ENCODE measurements at regions not wholly inside any gene's neighbourhood (a gene's known extent, or its start where the extent isn't known, plus 50 kb on each side); places are given as distances from the start of the nearest gene placed in this dataset.

DNA sequence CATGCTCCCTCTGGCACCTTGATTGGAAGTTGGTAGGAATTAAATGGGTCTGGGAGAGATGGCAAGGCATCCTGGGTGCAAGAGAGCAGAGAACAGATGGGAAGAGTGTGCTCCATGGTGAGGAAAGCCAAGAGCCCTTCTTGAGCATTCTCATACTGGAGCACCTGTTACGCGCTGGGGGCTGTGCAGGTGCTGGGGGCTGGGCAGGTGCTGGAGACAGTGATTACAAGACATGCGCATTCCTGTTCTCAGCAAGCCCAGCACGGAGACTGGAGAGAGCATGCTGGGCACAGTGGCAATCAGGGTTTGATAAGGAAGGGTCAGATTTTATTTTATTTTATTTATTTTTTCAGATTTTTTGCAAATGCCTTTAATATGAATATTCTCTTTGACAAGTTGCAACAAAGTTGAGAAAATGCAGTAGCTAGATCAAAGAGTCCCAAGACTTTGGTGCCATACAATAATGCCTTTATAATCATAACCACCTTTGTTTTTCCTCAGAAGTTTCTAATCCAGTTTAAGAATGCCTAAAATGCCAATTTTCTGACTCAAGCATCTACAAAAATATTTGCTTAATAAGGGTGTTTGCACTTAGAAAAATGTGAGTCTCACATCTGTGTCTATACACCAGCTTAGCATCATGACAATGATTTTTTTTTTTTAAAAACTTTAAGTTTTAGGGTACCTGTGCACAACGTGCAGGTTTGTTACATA, 193.3 kb downstream of the RNF152 start:
- ATAC-seq (no peak), DNase-seq (ENCODE audit: low spot score in 2 of 2) (no peak)
- no peaks in the 10 kb centered on the region for H3K9me3 Mint-ChIP-seq
- H3K36me3 Mint-ChIP-seq = no peaks in the 10 kb centered on the region
- peak overlapping the region in 1 of 2 donors; percentile 32 for H3K27ac Mint-ChIP-seq

- DNase-seq (ENCODE audit: low spot score in 2 of 2) = no peak
- ATAC-seq = no peak
- H3K9me3 Mint-ChIP-seq = no peaks in the 10 kb centered on the region
- no peaks in the 10 kb centered on the region for H3K36me3 Mint-ChIP-seq
- no peak overlapping the region for H3K27ac Mint-ChIP-seq
Observed at GRCh38 chr18:61697306-61697909, 195.4 kb downstream of the RNF152 start.

DNA sequence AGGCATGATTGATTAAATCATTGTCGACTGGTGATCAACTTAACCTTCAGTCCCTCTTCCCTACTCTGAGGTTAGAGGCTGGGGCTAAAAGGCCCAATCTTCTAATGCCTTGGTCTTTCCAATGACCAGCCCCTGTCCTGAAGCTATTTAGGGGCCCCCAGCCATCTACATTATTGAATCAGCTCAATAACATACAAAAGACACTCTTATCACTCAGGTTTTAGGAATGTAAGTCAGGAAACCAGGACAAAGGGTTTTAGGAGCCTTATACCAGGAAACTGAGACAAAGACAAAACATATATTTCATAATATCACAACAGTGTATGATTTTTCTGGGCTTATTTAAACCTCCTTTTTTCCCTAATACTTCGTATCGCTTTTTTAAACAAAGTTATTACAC, 198.6 kb downstream of the RNF152 start:
- Mint-ChIP-seq H3K9me3 (no peaks in the 10 kb centered on the region), H3K27ac (no peak overlapping the region), H3K36me3 (no peaks in the 10 kb centered on the region)
- DNase-seq (ENCODE audit: low spot score in 2 of 2) (no peak), ATAC-seq (no peak)

GRCh38 chr18:61690418-61691138, 202.2 kb downstream of the RNF152 start:
- no peak overlapping the region for H3K27ac Mint-ChIP-seq
- H3K9me3 Mint-ChIP-seq = no peaks in the 10 kb centered on the region
- H3K36me3 Mint-ChIP-seq = no peaks in the 10 kb centered on the region
- ATAC-seq (no peak), DNase-seq (ENCODE audit: low spot score in 2 of 2) (no peak)

- ATAC-seq (no peak), DNase-seq (ENCODE audit: low spot score in 2 of 2) (no peak)
- no peak overlapping the region for H3K27ac Mint-ChIP-seq
- H3K36me3 Mint-ChIP-seq = no peaks in the 10 kb centered on the region
- H3K9me3 Mint-ChIP-seq = no peaks in the 10 kb centered on the region
Observed at GRCh38 chr18:61687317-61687716, 205.5 kb downstream of the RNF152 start.

DNA sequence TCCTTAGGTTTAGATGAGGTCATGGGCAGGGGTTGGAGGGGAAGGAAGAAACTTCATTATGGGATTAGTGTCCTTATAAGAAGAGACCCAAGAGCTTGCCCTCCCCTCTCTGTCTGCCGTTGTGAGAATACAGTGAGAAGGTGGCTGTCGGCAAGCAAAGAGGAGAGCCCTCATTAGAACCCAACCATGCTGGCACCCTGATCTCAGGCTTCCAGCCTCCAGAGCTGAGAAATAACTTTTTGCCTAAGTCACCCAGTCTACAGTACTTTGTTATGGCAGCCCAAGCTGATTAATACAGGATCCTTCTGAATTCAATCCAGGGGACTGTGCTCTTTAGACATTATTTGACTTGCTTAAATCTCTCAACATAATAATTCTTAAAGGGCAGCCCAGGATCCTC, 209.0 kb downstream of the RNF152 start:
- Mint-ChIP-seq H3K36me3 (peaks cover 5 to 9% of the 10 kb centered on the region in 2 donors), H3K9me3 (peaks cover 9 to 11% of the 10 kb centered on the region in 2 donors), H3K27ac (no peak overlapping the region)
- DNase-seq (ENCODE audit: low spot score in 2 of 2) (no peak), ATAC-seq (no peak)

GRCh38 chr18:61681065-61681464, 211.7 kb downstream of the RNF152 start:
- Mint-ChIP-seq H3K9me3 (peaks cover 15 to 19% of the 10 kb centered on the region in 2 donors), H3K36me3 (peaks cover 5 to 13% of the 10 kb centered on the region in 2 donors), H3K27ac (no peak overlapping the region)
- no peak for ATAC-seq
- no peak for DNase-seq (ENCODE audit: low spot score in 2 of 2)

DNA sequence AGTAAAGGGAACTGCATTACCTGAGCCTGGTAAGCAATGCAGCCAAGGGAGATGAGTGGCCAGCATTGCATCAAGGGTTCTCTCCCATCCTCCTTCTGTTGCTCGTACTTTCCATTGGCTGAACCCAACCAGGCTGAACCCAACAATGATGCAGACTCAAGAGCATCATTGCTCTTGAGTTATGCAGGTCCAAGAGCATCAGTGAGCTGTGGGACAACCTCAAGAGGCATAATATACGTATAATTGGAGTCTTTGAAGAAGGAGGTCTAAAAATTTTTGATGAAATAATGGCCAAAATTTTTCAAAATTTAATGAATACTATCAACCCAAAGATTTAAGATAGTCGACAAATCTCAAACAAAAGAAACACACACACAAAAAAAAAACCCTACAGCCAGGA, 213.0 kb downstream of the RNF152 start:
- no peak for DNase-seq (ENCODE audit: low spot score in 2 of 2)
- Mint-ChIP-seq H3K36me3 (peaks cover 5 to 13% of the 10 kb centered on the region in 2 donors), H3K9me3 (peaks cover 15 to 19% of the 10 kb centered on the region in 2 donors), H3K27ac (no peak overlapping the region)
- ATAC-seq = no peak

DNA sequence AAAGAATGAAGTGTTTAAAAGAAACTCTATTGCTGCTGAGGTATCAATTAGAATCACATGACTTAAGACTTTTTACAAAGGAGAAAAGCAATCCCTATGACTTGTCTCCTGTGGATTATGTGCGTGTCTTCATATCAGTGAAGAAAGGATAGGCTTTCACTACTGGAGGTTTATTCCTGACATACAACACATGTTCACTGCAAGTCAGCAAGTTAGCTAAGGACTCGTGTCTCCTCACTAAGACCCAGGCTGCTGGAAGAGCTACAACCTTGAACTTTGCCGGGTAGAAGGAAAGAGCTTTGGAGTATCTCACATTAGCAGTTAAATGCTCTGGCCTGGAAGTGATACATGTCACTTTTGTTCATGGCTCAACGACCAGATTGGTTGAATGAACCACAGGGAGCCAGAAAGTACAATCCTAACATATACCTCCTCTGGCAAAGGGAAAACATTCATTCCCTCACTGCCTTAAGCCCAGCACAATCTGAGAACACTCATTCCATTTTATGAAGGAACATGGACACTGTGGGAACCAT, 215.3 kb downstream of the RNF152 start:
- H3K9me3 Mint-ChIP-seq = peaks cover 15 to 19% of the 10 kb centered on the region in 2 donors
- no peak overlapping the region for H3K27ac Mint-ChIP-seq
- DNase-seq (ENCODE audit: low spot score in 2 of 2) = no peak
- ATAC-seq = no peak
- peaks cover 5 to 13% of the 10 kb centered on the region in 2 donors for H3K36me3 Mint-ChIP-seq

- DNase-seq (ENCODE audit: low spot score in 2 of 2) = no peak
Observed at GRCh38 chr18:61676773-61677434, 215.9 kb downstream of the RNF152 start.

DNA sequence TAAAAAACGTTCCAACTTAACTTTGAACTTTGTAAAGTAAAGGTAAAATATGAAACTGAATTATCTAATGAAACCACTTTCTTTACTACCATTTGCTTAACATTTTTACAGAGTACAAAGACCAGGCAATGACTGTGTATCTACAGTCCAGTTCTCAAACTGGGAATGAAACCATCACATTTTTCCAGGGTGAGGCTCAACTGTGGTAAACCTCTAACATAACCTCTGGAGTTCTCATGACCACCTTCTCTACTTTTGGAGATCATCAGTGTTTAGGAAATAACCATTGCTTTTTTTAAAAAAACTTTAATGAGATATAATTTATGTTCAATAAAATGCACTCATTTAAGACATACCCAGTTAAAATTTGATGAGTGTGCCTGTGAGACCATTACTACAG, 223.5 kb downstream of the RNF152 start:
- ATAC-seq = no peak
- no peaks in the 10 kb centered on the region for H3K9me3 Mint-ChIP-seq
- no peak for DNase-seq (ENCODE audit: low spot score in 2 of 2)
- no peaks in the 10 kb centered on the region for H3K36me3 Mint-ChIP-seq
- no peak overlapping the region for H3K27ac Mint-ChIP-seq

More at GRCh38 chr18:61676773-61677434, 215.9 kb downstream of the RNF152 start:
- no peak for ATAC-seq
- Mint-ChIP-seq H3K9me3 (peaks cover 15 to 19% of the 10 kb centered on the region in 2 donors), H3K27ac (no peak overlapping the region), H3K36me3 (peaks cover 5 to 13% of the 10 kb centered on the region in 2 donors)

- peaks cover 0 to 5% of the 10 kb centered on the region in 2 donors for H3K9me3 Mint-ChIP-seq
- no peak for DNase-seq (ENCODE audit: low spot score in 2 of 2)
- no peak for ATAC-seq
Observed at GRCh38 chr18:61666876-61667590, 225.8 kb downstream of the RNF152 start.

DNA sequence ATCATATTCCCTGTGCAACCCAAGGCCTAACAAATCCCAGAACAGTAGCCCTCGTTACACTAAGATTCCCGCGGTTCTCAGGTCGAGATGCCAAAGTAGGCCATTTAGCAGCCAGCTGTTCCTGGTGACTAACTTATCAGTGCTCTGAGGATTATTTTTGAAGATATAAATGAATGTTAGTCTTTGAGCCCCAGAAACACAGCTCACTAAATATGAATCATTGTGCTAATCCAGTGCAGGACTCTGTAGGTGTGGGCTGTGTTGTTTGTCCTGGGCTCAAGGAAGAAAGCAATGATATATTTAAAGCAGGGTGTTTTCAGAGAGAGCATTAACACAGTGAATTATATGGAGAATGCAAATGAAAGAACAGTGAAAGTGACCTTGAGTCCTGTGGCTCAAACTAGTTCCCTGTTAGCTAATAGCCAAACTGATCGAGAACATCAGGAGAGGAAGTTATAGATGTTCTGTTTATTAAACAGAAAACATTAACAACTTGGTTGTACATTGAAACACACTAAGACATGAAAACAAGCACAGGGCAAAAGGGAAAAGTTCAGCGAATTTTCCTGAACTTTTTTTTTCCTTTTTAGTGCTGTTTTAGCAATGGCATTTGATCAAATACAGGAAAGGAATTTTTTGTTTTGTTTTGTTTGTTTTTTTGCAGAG, 228.3 kb downstream of the RNF152 start:
- no peak for DNase-seq (ENCODE audit: low spot score in 2 of 2)
- Mint-ChIP-seq H3K9me3 (peaks cover 0 to 9% of the 10 kb centered on the region in 2 donors), H3K27ac (no peak overlapping the region), H3K36me3 (peaks cover 0 to 5% of the 10 kb centered on the region in 2 donors)
- ATAC-seq = no peak

More at GRCh38 chr18:61666876-61667590, 225.8 kb downstream of the RNF152 start:
- Mint-ChIP-seq H3K27ac (no peak overlapping the region), H3K36me3 (peaks cover 0 to 5% of the 10 kb centered on the region in 2 donors)

DNA sequence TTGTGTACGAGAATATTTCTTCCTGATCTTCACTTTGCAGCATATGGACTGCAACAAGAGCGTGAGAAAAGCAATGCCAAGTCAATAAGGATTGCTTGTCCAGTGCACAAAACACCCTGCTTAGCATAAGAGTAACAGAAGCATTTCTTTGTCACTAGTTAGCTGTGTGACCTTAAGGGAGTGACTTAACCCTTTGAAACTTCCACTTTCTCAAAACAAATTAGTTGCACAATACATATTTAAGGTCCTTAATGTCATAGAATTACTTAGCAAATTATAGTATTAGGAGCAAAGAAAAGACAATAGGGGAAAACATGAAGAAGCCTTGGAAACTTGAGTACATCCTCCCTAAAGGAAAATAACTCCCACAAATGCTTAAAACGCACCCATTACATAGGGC, 230.1 kb downstream of the RNF152 start:
- H3K9me3 Mint-ChIP-seq = peaks cover 0 to 9% of the 10 kb centered on the region in 2 donors
- ATAC-seq (no peak), DNase-seq (ENCODE audit: low spot score in 2 of 2) (no peak)
- H3K36me3 Mint-ChIP-seq = peaks cover 0 to 5% of the 10 kb centered on the region in 2 donors
- no peak overlapping the region for H3K27ac Mint-ChIP-seq

DNA sequence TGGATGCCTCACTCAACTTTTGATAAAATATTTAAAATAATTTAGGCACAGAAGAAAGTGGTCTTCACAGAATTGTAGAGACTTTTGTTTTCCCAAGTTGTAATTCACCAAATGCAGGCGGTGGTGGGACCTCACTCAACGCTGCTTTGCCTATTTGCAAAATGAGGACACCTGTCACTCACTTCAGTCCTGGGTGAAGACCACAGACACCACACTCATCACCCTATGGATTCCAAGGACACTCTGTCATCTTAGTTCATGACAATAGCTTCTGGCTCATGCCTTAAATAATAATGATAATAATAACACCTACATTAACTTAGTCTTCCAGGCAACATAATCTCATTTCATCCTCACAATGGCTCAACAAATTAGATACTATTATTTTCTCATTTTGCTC, 234.4 kb downstream of the RNF152 start:
- DNase-seq (ENCODE audit: low spot score in 2 of 2) (no peak), ATAC-seq (no peak)
- peaks cover 0 to 9% of the 10 kb centered on the region in 2 donors for H3K9me3 Mint-ChIP-seq
- no peak overlapping the region for H3K27ac Mint-ChIP-seq
- H3K36me3 Mint-ChIP-seq = peaks cover 0 to 5% of the 10 kb centered on the region in 2 donors
